Activated B cell treated with CpG ODN at 0.5 μM for 24 hours (primary cell): ENCODE measurements at regions not wholly inside any gene's neighbourhood (a gene's known extent, or its start where the extent isn't known, plus 50 kb on each side); places are given as distances from the start of the nearest gene placed in this dataset.

ENCODE experiments used
- ATAC-seq: fragments of 200-7000 bp; cut with Tn5 transposase; one replicate; pipeline ENCODE4 v1.10.0; 2021; ENCODE audit warnings: low read depth, mild to moderate bottlenecking, moderate library complexity
- CTCF ChIA-PET: fragments of 350-600 bp; sonication (Branson Sonifier 250); formaldehyde crosslinking; loops from one replicate; lab custom pipeline; 2021; ENCODE audit warnings: antibody characterized with exemption; lab: Charles Lee
- POLR2A ChIA-PET: fragments of 350-600 bp; sonication (Branson Sonifier 250); formaldehyde crosslinking; loops from one replicate; lab custom pipeline; 2021; ENCODE audit warnings: antibody characterized with exemption; lab: Charles Lee
- DNase-seq: peaks from one replicate; pipeline ENCODE4 v3.0.0; 2022
- H3K27ac Mint-ChIP-seq: one replicate; pipeline ENCODE4 v1.8.0; 2020; ENCODE audit warnings: mixed read lengths
- H3K27me3 Mint-ChIP-seq: one replicate; pipeline ENCODE4 v1.8.0; 2021; ENCODE audit warnings: mixed read lengths
- H3K36me3 Mint-ChIP-seq: one replicate; pipeline ENCODE4 v1.8.0; 2021; ENCODE audit warnings: low read depth, mixed read lengths
- H3K4me1 Mint-ChIP-seq: one replicate; pipeline ENCODE4 v1.8.0; 2021; ENCODE audit warnings: mixed read lengths
- H3K4me3 Mint-ChIP-seq: one replicate; pipeline ENCODE4 v1.8.0; 2020; ENCODE audit warnings: mild to moderate bottlenecking, mixed read lengths
- H3K9me3 Mint-ChIP-seq: one replicate; pipeline ENCODE4 v1.8.0; 2020; ENCODE audit warnings: mixed read lengths
- intact Hi-C: fragments of 100-400 bp; cut with micrococcal nuclease; formaldehyde crosslinking; loops from one replicate; pipeline ENCODE4 v1.15.1; 2024
- TF ChIP-seq, protein P1 (sequence below): fragments of 200-600 bp; IDR thresholded peaks from one replicate; pipeline ENCODE4 v1.8.0; 2022; ENCODE audit warnings: antibody characterized with exemption, mild to moderate bottlenecking

DNA sequence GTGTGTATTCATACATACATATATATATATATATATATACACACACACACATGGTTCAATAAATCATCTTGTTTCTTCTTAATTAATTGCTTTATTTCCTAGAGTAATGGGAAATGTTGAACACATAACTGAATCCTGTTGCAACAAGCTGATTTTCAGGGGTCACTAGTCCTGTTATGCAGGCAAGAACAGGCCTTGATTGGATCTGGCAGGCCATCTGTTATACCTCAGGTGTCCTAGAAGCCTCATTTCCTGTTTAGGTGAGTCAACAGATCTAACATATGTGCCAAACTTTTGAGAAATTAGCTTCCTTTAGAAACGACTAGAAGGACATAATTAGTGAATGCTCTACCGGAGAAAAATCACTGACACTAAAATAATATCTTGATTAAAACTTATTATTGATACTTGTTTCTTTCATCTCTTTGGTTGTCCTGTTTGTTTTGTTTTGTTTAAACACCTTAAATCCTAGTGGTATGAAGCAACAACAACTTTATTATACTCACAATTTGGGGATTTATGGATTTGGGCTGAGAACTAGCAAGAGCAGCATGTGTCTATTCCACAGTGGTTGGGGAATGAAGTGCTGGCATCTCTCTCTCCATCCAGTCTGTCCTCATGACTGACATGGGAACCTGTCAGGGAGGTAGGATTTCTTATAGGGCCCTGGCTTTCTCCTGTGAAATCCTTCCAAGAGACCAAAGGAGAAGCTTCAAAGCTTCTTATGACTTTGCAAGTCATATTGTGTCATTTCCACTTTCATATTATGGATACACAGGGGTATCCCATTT is 552.6 kb downstream of the NSUN3 start:
- intact Hi-C loops: no loop called here
- ChIA-PET POLR2A (no interaction called here), CTCF (no interaction called here)
- H3K4me1 Mint-ChIP-seq: no peaks in the 10 kb centered on the region
- no peak overlapping the region for H3K4me3 Mint-ChIP-seq
- TF ChIP-seq, protein P1, sequence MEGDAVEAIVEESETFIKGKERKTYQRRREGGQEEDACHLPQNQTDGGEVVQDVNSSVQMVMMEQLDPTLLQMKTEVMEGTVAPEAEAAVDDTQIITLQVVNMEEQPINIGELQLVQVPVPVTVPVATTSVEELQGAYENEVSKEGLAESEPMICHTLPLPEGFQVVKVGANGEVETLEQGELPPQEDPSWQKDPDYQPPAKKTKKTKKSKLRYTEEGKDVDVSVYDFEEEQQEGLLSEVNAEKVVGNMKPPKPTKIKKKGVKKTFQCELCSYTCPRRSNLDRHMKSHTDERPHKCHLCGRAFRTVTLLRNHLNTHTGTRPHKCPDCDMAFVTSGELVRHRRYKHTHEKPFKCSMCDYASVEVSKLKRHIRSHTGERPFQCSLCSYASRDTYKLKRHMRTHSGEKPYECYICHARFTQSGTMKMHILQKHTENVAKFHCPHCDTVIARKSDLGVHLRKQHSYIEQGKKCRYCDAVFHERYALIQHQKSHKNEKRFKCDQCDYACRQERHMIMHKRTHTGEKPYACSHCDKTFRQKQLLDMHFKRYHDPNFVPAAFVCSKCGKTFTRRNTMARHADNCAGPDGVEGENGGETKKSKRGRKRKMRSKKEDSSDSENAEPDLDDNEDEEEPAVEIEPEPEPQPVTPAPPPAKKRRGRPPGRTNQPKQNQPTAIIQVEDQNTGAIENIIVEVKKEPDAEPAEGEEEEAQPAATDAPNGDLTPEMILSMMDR: no peak
- H3K27ac Mint-ChIP-seq: no peak overlapping the region
- ATAC-seq: no peak
- H3K36me3 Mint-ChIP-seq: no peaks in the 10 kb centered on the region
- peaks cover 2% of the 10 kb centered on the region for H3K9me3 Mint-ChIP-seq
- no peaks in the 10 kb centered on the region for H3K27me3 Mint-ChIP-seq
- no peak for DNase-seq

DNA sequence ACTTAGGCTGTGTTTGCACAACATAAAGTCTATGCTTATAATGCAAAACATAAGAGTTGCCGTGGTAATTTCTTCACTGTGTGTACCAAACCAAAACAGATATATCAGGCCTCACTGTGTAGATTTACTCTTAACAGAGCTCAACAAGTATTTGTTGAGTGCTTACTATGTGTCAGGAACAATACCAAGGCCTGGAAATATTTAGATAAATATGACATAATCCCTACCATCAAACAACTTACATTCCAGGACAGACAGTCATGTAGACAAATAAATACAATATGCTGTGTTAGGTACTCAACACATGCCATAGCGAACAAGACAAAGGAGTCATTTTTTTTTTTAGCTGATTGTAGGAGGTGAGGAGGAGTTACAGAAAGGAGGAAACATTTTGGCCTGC is 554.0 kb downstream of the NSUN3 start:
- Mint-ChIP-seq H3K27me3 (no peaks in the 10 kb centered on the region), H3K4me3 (no peak overlapping the region), H3K4me1 (no peaks in the 10 kb centered on the region), H3K27ac (no peak overlapping the region), H3K36me3 (no peaks in the 10 kb centered on the region), H3K9me3 (peaks cover 5% of the 10 kb centered on the region)
- ATAC-seq (no peak), DNase-seq (no peak)
- TF ChIP-seq, protein P1: no peak
- POLR2A ChIA-PET: no interaction called here
- CTCF ChIA-PET: no interaction called here
- intact Hi-C loops: no loop called here

DNA sequence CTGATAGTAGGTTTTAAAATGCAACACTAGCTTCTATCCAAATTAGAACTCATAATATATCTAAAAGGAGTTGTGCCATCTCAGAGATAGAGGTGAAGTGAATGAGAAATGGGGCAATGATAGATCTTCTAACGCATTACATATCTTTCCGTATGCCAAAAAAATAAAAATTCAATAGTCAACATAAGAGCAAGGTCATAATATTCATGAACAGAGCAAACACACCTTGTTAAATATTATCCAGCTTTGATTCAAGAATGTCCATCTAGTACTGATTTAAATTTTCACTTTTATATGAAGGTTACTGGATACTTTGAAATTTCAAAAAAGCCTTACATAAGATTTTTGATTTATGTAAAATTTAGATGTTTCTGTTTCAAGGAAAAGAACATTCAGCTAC is 554.5 kb downstream of the NSUN3 start:
- DNase-seq (no peak), ATAC-seq (no peak)
- Mint-ChIP-seq H3K36me3 (no peaks in the 10 kb centered on the region), H3K4me3 (no peak overlapping the region), H3K27me3 (no peaks in the 10 kb centered on the region), H3K9me3 (peaks cover 5% of the 10 kb centered on the region), H3K27ac (no peak overlapping the region), H3K4me1 (no peaks in the 10 kb centered on the region)
- ChIA-PET POLR2A (no interaction called here), CTCF (no interaction called here)
- TF ChIP-seq, protein P1: no peak
- intact Hi-C loops: no loop called here

DNA sequence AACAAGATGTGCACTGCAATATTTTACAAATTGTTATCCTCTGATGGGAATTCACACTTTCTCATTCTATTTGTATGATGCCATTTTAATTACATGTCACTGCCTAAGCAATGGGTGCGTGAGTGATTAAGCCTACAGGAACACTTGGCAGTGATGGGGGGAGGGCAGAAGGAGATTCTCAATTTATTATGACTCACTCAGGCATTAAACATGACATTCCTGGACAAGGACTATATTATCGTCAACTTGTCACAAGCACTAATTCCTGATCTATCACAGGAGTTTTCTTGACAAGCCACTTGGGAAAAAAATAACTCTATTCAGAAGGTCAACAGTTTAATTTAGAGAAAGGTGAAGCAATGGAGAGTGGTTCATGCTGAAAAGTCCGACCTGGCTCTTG is 556.8 kb downstream of the NSUN3 start:
- Mint-ChIP-seq H3K27ac (no peak overlapping the region), H3K4me1 (no peaks in the 10 kb centered on the region), H3K4me3 (no peak overlapping the region), H3K36me3 (no peaks in the 10 kb centered on the region), H3K9me3 (peaks cover 5% of the 10 kb centered on the region), H3K27me3 (no peaks in the 10 kb centered on the region)
- intact Hi-C loops: no loop called here
- CTCF ChIA-PET: no interaction called here
- TF ChIP-seq, protein P1: no peak
- DNase-seq (no peak), ATAC-seq (no peak)
- POLR2A ChIA-PET: no interaction called here

DNA sequence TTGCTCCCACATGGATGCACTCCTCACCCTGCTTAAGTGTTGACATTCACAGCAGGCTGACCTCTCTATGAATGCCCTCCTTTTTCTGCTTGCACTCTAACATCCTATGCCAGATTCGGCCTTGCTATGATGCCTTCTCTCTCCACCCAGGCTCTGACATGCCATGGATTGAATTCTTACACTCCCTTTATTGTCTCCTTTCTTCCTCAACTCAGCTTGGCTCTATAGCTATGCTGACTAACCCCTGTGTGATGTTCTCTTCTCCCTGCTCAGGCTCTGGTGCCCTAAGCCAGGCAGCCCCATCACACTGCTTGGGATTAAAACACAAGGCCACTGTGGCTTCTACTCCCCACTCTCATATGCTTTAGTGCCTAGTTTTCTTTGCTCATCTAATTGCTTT is 563.7 kb downstream of the NSUN3 start:
- H3K27me3 Mint-ChIP-seq: no peaks in the 10 kb centered on the region
- no peaks in the 10 kb centered on the region for H3K9me3 Mint-ChIP-seq
- H3K27ac Mint-ChIP-seq: no peak overlapping the region
- POLR2A ChIA-PET: no interaction called here
- DNase-seq (no peak), ATAC-seq (no peak)
- intact Hi-C loops: no loop called here
- TF ChIP-seq, protein P1: no peak
- H3K4me3 Mint-ChIP-seq: no peak overlapping the region
- H3K36me3 Mint-ChIP-seq: no peaks in the 10 kb centered on the region
- CTCF ChIA-PET: no interaction called here
- no peaks in the 10 kb centered on the region for H3K4me1 Mint-ChIP-seq
